Spinal cord (tissue), 9 donors: ENCODE measurements at regions not wholly inside any gene's neighbourhood (a gene's known extent, or its start where the extent isn't known, plus 50 kb on each side); places are given as distances from the start of the nearest gene placed in this dataset.
"Not testable (repeated sequence)": the region's sequence is repeated elsewhere in the genome, so short reads cannot be mapped to it uniquely, and the experiment has no call there.

Source experiments
- DNase-seq, 6 donors: peaks; one replicate each; pipeline versions ENCODE4 v3.0.0 to v3.0.0-alpha.2; 2013 to 2015; ENCODE audit warnings: low spot score in 6 of 6, low read depth in 4 of 6
- H3K27ac ChIP-seq: one replicate; pipeline ENCODE4 v1.5.1; 2013; ENCODE audit warnings: low read depth, low read length, control low read depth
- H3K27me3 ChIP-seq: one replicate; pipeline ENCODE4 v1.6.1; 2013; ENCODE audit warnings: low read length; ENCODE audit not compliant: control insufficient read depth, insufficient read depth
- H3K36me3 ChIP-seq: one replicate; pipeline ENCODE4 v1.6.1; 2013; ENCODE audit warnings: low read length; ENCODE audit not compliant: control insufficient read depth, insufficient read depth
- H3K4me1 ChIP-seq: one replicate; pipeline ENCODE4 v1.6.1; 2013; ENCODE audit warnings: low read length; ENCODE audit not compliant: control insufficient read depth, insufficient read depth
- H3K4me3 ChIP-seq: one replicate; pipeline ENCODE4 v1.5.1; 2013; ENCODE audit warnings: low read depth, low read length, control low read depth
- H3K9me3 ChIP-seq: one replicate; pipeline ENCODE4 v1.6.1; 2013; ENCODE audit warnings: low read length; ENCODE audit not compliant: control insufficient read depth, insufficient read depth
- WGBS: methylation state at CpG from one replicate; pipeline ENCODE4 v1.1.5; 2013; ENCODE audit warnings: missing lambda C conversion rate; ENCODE audit not compliant: insufficient coverage; 5-methylcytosine and 5-hydroxymethylcytosine counted together
- donor health status: healthy.

GRCh38 chrY:8011515-8011914 is 1100.0 kb upstream of the AMELY start:
- no peak for DNase-seq
- no peak overlapping the region for H3K27ac ChIP-seq
- H3K36me3 ChIP-seq = no peaks in the 10 kb centered on the region
- H3K4me3 ChIP-seq = no peak overlapping the region
- H3K4me1 ChIP-seq = no peaks in the 10 kb centered on the region
- WGBS = no CpG with 5 or more reads among the region's 3 CpGs
- no peaks in the 10 kb centered on the region for H3K9me3 ChIP-seq
- no peaks in the 10 kb centered on the region for H3K27me3 ChIP-seq

- no peak overlapping the region for H3K4me3 ChIP-seq
- DNase-seq = no peak
- WGBS = no CpG with 5 or more reads among the region's 3 CpGs
- H3K27me3 ChIP-seq = no peaks in the 10 kb centered on the region
- no peak overlapping the region for H3K27ac ChIP-seq
- no peaks in the 10 kb centered on the region for H3K36me3 ChIP-seq
- no peaks in the 10 kb centered on the region for H3K4me1 ChIP-seq
- no peaks in the 10 kb centered on the region for H3K9me3 ChIP-seq
These were observed 1092.6 kb upstream of the AMELY start for GRCh38 chrY:8004196-8004595.

- Histone ChIP-seq H3K27me3 (no peaks in the 10 kb centered on the region), H3K27ac (no peak overlapping the region), H3K36me3 (no peaks in the 10 kb centered on the region), H3K4me1 (no peaks in the 10 kb centered on the region), H3K9me3 (no peaks in the 10 kb centered on the region), H3K4me3 (no peak overlapping the region)
- no peak for DNase-seq
- no CpG with 5 or more reads among the region's 2 CpGs for WGBS
These were observed 1085.2 kb upstream of the AMELY start for GRCh38 chrY:7996726-7997125.

GRCh38 chrY:7994781-7995180 is 1083.2 kb upstream of the AMELY start:
- not testable (repeated sequence) for H3K36me3 ChIP-seq, H3K27me3 ChIP-seq, H3K4me3 ChIP-seq, DNase-seq, H3K4me1 ChIP-seq, H3K27ac ChIP-seq, H3K9me3 ChIP-seq
- no CpG with 5 or more reads among the region's 2 CpGs for WGBS

GRCh38 chrY:7979770-7980169 is 1068.2 kb upstream of the AMELY start:
- WGBS = no CpG with 5 or more reads among the region's 1 CpG
- Histone ChIP-seq H3K27me3 (no peaks in the 10 kb centered on the region), H3K4me1 (no peaks in the 10 kb centered on the region), H3K36me3 (no peaks in the 10 kb centered on the region), H3K4me3 (no peak overlapping the region), H3K9me3 (no peaks in the 10 kb centered on the region), H3K27ac (no peak overlapping the region)
- no peak for DNase-seq

GRCh38 chrY:7977301-7977700 is 1065.7 kb upstream of the AMELY start:
- H3K36me3 ChIP-seq = no peaks in the 10 kb centered on the region
- no peaks in the 10 kb centered on the region for H3K4me1 ChIP-seq
- H3K27me3 ChIP-seq = no peaks in the 10 kb centered on the region
- DNase-seq = no peak
- WGBS = no CpG with 5 or more reads among the region's 1 CpG
- H3K9me3 ChIP-seq = no peaks in the 10 kb centered on the region
- no peak overlapping the region for H3K4me3 ChIP-seq
- no peak overlapping the region for H3K27ac ChIP-seq

- Histone ChIP-seq H3K27me3 (no peaks in the 10 kb centered on the region), H3K4me1 (no peaks in the 10 kb centered on the region), H3K9me3 (no peaks in the 10 kb centered on the region), H3K27ac (no peak overlapping the region), H3K36me3 (no peaks in the 10 kb centered on the region), H3K4me3 (no peak overlapping the region)
- DNase-seq = no peak
- WGBS = no CpG with 5 or more reads among the region's 2 CpGs
These were observed 1056.7 kb upstream of the AMELY start for GRCh38 chrY:7968293-7968692.

- H3K36me3 ChIP-seq = no peaks in the 10 kb centered on the region
- no peaks in the 10 kb centered on the region for H3K4me1 ChIP-seq
- H3K9me3 ChIP-seq = no peaks in the 10 kb centered on the region
- H3K27me3 ChIP-seq = no peaks in the 10 kb centered on the region
- H3K4me3 ChIP-seq = no peak overlapping the region
- no peak for DNase-seq
- H3K27ac ChIP-seq = no peak overlapping the region
- no CpG with 5 or more reads among the region's 2 CpGs for WGBS
These were observed 1055.4 kb upstream of the AMELY start for GRCh38 chrY:7966916-7967315.

GRCh38 chrY:7963393-7963792 is 1051.8 kb upstream of the AMELY start:
- no peaks in the 10 kb centered on the region for H3K27me3 ChIP-seq
- no peaks in the 10 kb centered on the region for H3K9me3 ChIP-seq
- DNase-seq = no peak
- no CpG with 5 or more reads among the region's 3 CpGs for WGBS
- H3K4me3 ChIP-seq = no peak overlapping the region
- H3K4me1 ChIP-seq = no peaks in the 10 kb centered on the region
- no peak overlapping the region for H3K27ac ChIP-seq
- H3K36me3 ChIP-seq = no peaks in the 10 kb centered on the region

GRCh38 chrY:7962350-7962749 is 1050.8 kb upstream of the AMELY start:
- Histone ChIP-seq H3K4me3 (no peak overlapping the region), H3K27me3 (no peaks in the 10 kb centered on the region), H3K9me3 (no peaks in the 10 kb centered on the region), H3K4me1 (no peaks in the 10 kb centered on the region), H3K27ac (no peak overlapping the region), H3K36me3 (no peaks in the 10 kb centered on the region)
- DNase-seq = no peak
- WGBS = no CpG with 5 or more reads among the region's 1 CpG
